A549 (cell line): ENCODE measurements at regions not wholly inside any gene's neighbourhood (a gene's known extent, or its start where the extent isn't known, plus 50 kb on each side); places are given as distances from the start of the nearest gene placed in this dataset.

Source experiments
- NR3C1 ChIP-seq: fragments of >200 bp; sonication (Bioruptor Twin); formaldehyde crosslinking; IDR thresholded peaks from 3 replicates; pipeline ENCODE4 v1.6.1; 2017
- TF ChIP-seq, protein P1 (sequence below): fragments of >200 bp; sonication (Bioruptor Twin); formaldehyde crosslinking; IDR thresholded peaks from 3 replicates; pipeline ENCODE4 v1.5.1; 2016

DNA sequence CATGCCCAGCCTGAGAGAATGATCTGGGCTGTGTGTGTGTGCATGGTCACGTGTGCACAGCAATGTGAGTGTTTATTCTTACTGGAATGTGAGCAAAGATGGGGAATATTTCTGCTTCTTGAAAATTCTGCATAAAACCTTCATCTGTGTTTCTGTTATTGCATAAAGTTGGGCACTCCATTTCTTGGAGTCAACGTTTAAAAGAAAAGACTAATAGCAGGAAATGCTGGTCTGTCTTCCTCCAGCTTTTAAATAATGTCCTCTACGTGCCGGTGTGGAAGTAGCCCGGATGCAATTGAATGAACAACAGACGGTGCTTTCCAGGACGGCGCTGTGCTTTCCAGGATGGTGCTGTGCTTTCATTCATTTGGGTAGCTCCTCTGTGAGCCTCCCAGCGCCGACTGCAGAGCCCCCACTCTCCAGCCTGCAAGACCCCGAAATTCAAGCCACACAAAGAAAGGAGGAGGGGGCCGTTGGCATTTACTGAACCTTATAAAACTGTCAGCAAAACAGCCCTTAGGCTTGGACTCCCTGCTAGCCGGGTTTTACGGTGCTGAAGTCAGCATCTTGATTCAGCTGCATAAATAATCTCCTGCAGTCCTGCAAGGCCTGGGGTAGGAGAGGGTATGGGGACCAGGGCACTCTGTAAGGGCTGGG, 158.2 kb upstream of the PRKCQ start:
- TF ChIP-seq, protein P1, sequence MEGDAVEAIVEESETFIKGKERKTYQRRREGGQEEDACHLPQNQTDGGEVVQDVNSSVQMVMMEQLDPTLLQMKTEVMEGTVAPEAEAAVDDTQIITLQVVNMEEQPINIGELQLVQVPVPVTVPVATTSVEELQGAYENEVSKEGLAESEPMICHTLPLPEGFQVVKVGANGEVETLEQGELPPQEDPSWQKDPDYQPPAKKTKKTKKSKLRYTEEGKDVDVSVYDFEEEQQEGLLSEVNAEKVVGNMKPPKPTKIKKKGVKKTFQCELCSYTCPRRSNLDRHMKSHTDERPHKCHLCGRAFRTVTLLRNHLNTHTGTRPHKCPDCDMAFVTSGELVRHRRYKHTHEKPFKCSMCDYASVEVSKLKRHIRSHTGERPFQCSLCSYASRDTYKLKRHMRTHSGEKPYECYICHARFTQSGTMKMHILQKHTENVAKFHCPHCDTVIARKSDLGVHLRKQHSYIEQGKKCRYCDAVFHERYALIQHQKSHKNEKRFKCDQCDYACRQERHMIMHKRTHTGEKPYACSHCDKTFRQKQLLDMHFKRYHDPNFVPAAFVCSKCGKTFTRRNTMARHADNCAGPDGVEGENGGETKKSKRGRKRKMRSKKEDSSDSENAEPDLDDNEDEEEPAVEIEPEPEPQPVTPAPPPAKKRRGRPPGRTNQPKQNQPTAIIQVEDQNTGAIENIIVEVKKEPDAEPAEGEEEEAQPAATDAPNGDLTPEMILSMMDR, result no peak
- no peak for TF ChIP-seq NR3C1
